ENCODE measurements at regions not wholly inside any gene's neighbourhood (a gene's known extent, or its start where the extent isn't known, plus 50 kb on each side); places are given as distances from the start of the nearest gene placed in this dataset.

- no peak for DNase-seq (ENCODE audit: low read depth in 2 of 2)
Observed at GRCh38 chr15:85941186-85941855, 138.3 kb upstream of the AGBL1 start.

GRCh38 chr15:85942632-85943031 is 137.0 kb upstream of the AGBL1 start:
- DNase-seq (ENCODE audit: low read depth in 2 of 2) = no peak

- no peak for DNase-seq (ENCODE audit: low read depth in 2 of 2)
Observed at GRCh38 chr15:85943151-85943550, 136.5 kb upstream of the AGBL1 start.

- no peak for DNase-seq (ENCODE audit: low read depth in 2 of 2)
Observed at GRCh38 chr15:85943791-85944190, 135.9 kb upstream of the AGBL1 start.

- no peak for DNase-seq (ENCODE audit: low read depth in 2 of 2)
Observed at GRCh38 chr15:85947021-85947420, 132.7 kb upstream of the AGBL1 start.

- DNase-seq (ENCODE audit: low read depth in 2 of 2) = no peak
Observed at GRCh38 chr15:85947936-85948335, 131.7 kb upstream of the AGBL1 start.

GRCh38 chr15:85950101-85950500 is 129.6 kb upstream of the AGBL1 start:
- DNase-seq (ENCODE audit: low read depth in 2 of 2) = no peak

GRCh38 chr15:85954586-85954985 is 125.1 kb upstream of the AGBL1 start:
- DNase-seq (ENCODE audit: low read depth in 2 of 2) = no peak

GRCh38 chr15:85955501-85956391 is 123.9 kb upstream of the AGBL1 start:
- DNase-seq (ENCODE audit: low read depth in 2 of 2) = no peak

GRCh38 chr15:85956532-85957275 is 123.0 kb upstream of the AGBL1 start:
- no peak for DNase-seq (ENCODE audit: low read depth in 2 of 2)

- DNase-seq (ENCODE audit: low read depth in 2 of 2) = no peak
Observed at GRCh38 chr15:85959611-85960010, 120.1 kb upstream of the AGBL1 start.

- DNase-seq (ENCODE audit: low read depth in 2 of 2) = no peak
Observed at GRCh38 chr15:85960381-85960780, 119.3 kb upstream of the AGBL1 start.

- no peak for DNase-seq (ENCODE audit: low read depth in 2 of 2)
Observed at GRCh38 chr15:85961821-85962220, 117.8 kb upstream of the AGBL1 start.

- no peak for DNase-seq (ENCODE audit: low read depth in 2 of 2)
Observed at GRCh38 chr15:85963262-85963760, 116.4 kb upstream of the AGBL1 start.

- no peak for DNase-seq (ENCODE audit: low read depth in 2 of 2)
Observed at GRCh38 chr15:85964471-85964870, 115.2 kb upstream of the AGBL1 start.

- DNase-seq (ENCODE audit: low read depth in 2 of 2) = no peak
Observed at GRCh38 chr15:85967553-85967952, 112.1 kb upstream of the AGBL1 start.

GRCh38 chr15:85972805-85973540 is 106.7 kb upstream of the AGBL1 start:
- DNase-seq (ENCODE audit: low read depth in 2 of 2) = no peak

- no peak for DNase-seq (ENCODE audit: low read depth in 2 of 2)
Observed at GRCh38 chr15:85973584-85974347, 105.9 kb upstream of the AGBL1 start.

- no peak for DNase-seq (ENCODE audit: low read depth in 2 of 2)
Observed at GRCh38 chr15:85974348-85974705, 105.3 kb upstream of the AGBL1 start.

GRCh38 chr15:85974742-85975141 is 104.9 kb upstream of the AGBL1 start:
- DNase-seq (ENCODE audit: low read depth in 2 of 2) = no peak

- DNase-seq (ENCODE audit: low read depth in 2 of 2) = no peak
Observed at GRCh38 chr15:85976102-85976501, 103.6 kb upstream of the AGBL1 start.
